Putamen (tissue), 1 donor: ENCODE measurements at regions not wholly inside any gene's neighbourhood (a gene's known extent, or its start where the extent isn't known, plus 50 kb on each side); places are given as distances from the start of the nearest gene placed in this dataset.
"Not testable (repeated sequence)": the region's sequence is repeated elsewhere in the genome, so short reads cannot be mapped to it uniquely, and the experiment has no call there.

ENCODE experiments used
- DNase-seq: peaks from one replicate; pipeline ENCODE4 v3.0.0-alpha.2; 2016; ENCODE audit warnings: low spot score

DNA sequence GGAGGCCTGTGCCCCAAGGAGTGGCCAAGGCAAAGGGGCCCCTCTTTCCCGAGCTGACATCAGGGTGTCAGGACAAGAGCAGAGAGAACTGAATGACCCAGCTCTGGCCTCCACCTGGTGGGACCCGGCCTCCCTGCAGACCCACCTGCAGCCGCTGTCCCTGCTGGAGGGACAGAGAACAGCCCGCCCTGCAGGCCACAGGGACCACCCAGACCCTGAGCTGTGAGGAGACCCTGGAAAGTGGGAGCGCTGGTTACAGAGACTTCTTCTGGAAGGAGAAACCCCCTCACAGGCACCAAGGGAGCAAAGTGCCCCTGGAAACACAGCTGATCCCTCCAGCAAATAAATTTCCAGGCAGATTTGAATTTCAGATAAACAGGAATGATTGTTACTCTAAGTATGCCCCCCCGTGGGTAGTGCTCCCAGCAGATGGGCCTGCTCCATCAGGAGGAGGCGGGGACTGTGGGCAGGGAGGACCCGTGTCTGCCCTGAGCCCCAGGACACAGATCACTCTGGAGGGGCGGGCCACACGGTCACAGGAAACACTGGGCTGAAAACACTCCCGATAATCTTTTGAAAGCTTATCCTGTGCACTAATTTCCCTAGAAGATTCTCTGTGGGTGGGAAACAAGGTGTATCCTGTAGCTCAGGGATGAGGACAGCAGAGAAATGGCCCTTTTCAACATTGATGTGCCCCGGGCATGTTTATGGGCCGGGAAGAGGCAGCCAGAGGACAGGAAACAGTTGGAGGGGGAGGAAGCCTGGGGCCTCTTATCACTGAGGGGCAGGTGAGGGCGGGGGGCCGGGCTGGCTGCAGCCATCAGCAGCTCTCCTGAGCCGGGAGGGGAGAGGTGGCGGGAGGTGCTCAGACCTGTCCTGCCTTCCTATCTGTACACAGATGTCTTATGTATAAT, 276.0 kb downstream of the ADGRD1 start:
- DNase-seq = no peak

DNA sequence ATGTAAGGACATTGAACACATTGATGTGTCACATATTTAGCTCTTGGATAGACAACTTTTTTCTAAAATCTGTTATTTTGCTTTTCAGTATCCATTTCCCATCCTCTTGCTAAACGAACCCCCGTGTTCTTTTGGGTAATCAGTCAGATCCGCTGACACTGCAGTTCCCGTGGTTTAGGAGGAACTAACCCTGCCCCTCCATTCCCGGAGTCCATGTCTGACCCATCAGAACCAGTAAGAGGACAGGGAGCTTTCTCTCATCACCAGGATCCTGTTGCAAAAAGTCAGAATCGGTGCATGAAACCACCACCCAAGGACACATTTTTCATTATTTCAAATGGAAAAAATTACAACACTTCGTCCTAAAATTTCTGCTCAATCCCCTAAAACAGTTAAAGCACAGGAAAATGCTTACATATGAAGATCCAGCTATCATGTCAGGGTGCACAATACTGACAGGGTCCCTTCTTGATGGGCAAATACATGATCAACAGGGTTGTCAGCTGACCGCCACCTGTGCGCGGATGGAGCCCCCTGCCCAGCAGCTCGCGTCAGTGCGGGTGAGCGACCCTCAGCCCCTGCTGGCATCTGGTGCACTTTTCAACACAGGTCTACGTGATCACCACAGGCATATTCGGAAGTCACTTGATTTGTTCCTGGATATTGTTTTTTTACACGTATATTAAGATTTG, 276.8 kb downstream of the ADGRD1 start:
- no peak for DNase-seq

DNA sequence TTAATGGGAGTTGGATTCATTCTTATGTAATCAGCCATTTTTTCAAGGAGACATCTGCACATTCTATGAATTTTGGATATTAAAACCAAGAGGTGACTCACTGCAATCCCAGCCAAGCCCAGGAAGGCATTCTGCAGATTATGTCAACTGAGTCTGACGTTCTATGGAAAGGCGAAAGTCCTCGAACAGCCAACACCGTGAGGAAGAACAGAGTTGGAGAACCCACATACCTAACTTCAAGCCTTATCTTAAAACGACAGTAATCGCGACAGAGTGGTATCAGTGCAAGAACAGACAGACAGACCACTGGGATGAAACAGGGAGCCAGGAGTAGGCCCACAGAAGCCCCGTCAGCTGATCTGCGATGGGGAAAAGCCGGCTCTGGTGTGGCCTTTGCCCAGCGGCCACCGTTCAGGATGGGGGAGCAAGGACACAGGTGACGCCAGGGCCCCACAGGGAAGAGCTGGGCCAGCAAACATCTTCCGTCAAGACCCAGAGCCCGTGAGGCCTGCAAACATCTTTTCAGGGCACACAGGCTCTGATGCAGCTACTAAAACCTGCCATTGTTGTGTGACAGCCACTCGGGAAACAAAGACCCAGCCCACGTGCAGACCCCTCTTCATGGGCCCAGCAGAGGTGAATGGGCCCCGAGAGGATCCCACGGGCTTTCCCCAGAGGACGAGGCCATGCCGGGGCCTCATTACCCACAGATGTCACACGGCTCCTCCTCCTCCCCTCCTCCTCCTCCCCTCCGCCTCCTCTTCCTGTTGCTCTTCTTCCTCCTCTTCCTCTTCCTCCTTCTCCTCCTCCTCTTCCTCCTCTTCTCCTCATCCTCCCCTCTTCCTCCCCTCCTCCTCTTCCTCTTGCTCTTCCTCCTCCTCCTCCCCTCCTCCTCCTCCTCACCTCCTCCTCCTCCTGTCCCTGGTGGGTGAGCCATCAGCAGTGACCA, 277.6 kb downstream of the ADGRD1 start:
- no peak for DNase-seq

DNA sequence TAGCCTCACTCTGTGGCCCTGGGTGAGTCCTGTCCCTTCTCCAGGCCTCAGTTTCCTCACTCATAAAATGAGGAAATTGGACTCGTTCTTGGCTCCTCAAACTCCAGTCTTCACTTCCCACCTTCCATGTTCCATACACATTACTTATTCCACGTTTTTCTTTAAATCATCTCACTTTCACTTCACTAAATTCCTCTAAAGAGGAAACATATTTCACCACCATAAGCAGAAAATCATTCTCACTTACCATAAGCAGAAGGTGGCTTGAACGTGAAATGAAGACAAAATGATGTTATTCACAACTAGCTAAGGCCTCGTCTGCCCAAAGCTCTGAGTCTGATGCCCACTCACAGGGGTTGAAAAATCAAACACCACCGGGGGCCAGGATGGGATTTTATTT, 278.3 kb downstream of the ADGRD1 start:
- DNase-seq = no peak

DNA sequence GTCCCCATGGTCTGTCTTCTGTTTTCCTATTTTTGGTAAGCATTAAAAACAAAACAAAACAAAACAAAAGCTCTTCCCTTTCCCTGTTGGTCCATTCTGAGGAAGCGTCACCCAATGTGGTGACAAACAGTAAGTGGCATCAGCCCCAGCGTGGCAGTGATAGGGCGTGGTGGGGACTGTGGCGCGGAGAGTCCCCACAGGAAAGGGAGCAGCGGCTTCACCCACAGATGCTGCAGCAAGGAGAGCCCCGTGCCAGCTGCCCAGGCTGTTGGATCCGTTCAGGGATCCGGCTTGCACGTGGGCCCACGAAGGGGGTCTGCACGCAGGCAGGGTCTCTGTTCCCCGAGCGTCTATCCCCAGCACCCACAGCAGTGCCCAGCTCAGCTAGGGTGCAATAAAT, 279.2 kb downstream of the ADGRD1 start:
- not testable (repeated sequence) for DNase-seq

DNA sequence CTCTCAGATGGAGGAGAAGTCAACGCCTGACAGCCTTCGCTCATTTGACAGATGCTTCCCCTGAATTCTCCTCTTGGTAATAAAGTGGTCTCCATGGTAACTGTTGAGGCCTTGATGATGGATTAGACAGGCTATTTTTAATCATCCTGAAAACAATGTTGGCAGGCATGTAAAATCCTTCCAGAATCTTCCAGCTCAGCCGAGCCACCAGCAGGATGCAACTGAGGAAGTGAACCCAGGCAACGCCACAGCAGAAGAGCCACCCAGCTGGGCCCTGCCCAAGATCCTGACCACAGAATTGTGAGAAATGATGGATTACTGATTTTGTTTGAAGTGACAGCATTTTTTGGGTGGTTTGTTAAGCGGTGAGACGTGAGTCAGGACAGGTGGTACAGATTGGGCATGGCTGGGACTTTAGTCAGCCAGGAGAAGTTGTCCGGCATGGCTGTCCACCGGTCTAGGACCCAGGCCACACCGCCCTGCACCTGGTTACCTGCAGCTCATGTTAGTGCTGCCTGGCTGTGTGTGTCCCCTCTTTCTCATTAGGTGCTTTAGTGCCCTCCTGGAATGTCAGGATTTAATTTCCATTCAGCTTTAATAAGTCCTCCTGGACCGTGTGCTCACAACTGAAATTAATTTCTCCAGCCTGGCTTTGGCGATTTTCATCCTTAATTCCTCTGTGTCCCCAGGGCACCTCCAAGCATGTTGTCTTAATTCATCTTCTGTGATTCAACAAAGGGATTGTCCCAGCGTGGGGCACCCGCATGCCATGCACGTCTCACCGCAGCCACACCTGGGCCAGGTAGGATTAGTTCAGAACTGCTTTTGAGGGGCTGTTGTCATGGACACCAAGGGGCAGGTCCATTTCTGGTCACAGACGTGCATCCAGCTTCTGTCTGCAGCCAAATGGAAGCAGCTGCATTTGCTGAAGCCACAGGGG, 280.4 kb downstream of the ADGRD1 start:
- DNase-seq = not testable (repeated sequence)

DNA sequence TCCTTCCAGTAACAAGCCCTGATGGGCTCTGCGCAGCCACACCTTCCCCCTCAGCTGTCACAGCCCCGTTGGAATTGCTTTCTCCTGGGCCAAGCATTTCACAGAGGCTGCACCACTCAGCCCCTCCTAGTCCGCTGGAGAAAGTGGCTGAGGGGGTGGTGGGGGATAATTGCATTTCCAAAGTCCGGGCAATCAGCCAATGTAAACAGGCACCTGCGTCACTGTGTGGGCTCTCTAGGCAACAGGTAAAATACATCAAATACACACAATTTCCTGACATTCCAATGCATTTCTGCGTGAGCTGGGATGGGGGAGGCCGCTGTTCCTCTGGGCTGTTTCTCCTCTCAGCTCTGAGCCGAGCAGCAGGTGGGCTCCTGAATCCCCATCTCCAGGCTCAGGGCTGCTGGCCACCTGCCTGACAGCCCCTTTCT, 281.1 kb downstream of the ADGRD1 start:
- not testable (repeated sequence) for DNase-seq

DNA sequence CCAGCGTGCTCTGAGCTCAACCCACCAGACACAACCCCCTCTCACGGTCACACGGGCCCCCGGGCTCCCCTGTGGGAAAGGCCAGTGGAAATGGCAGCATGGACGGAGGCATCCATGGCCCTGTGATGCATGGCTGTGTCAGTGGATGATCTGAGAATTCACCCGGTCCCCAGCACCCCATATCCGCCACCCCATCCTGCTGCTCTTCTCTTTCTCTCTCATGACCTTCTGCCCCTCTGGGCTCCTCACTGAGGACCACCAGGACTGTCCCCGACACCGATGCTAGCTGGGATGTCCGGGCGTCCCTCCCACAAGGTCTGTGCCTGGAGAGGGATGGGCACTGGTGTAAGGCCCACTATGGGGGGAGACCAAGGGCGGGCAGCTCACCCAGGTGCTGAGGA, 282.2 kb downstream of the ADGRD1 start:
- DNase-seq = no peak

DNA sequence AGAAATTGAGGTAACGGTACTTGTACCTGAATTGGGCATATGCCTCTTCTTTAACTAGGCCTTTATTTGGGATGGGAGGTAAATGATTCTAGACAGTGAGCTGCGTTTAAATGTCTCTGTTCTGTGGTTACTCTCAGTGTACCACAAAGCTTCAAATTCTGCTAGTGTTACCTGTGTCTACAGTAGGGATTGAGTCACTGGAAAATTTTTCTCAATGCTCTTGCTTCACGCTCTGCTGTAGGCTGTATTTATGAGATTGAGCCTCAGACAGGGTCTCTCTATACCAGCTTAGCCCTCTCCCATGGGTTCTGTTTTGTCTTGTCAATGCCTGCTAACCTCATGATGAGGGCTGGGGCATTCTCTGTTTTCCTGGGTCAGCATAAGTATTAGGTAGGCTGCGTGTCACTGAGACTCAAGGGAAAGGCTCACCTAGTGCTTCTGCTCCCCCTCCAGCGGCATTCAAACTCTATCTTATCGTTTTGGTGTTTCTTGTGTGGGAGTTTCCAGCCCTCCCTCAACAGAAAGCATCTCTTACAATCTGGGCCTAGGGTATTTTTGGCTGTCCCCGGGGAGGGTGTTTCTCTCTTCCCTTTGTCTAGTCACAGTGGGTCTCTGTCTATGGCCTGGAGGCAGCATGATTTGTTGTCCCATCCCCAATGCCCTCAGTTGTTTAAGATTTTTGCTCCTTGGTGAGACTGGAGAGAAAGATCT, 285.8 kb downstream of the ADGRD1 start:
- no peak for DNase-seq

DNA sequence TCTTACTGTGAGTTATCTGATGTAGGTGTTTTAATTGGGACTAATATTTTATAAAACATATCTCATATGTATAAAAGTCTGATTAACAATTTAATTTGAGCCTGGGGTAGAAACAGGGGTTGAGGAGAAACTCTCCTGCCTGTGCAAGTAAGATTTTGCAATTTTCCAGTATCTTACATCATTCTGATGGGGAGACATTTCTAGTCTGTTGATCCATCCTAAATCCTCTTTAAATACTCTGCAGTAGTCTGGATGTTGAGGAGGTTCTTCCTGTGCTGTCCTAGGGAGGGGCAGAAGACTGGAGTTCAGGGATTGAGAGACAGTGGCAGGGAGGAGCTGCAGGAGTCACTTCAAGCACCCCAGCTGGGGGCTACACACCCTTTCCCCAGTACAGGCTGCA, 287.8 kb downstream of the ADGRD1 start:
- no peak for DNase-seq

DNA sequence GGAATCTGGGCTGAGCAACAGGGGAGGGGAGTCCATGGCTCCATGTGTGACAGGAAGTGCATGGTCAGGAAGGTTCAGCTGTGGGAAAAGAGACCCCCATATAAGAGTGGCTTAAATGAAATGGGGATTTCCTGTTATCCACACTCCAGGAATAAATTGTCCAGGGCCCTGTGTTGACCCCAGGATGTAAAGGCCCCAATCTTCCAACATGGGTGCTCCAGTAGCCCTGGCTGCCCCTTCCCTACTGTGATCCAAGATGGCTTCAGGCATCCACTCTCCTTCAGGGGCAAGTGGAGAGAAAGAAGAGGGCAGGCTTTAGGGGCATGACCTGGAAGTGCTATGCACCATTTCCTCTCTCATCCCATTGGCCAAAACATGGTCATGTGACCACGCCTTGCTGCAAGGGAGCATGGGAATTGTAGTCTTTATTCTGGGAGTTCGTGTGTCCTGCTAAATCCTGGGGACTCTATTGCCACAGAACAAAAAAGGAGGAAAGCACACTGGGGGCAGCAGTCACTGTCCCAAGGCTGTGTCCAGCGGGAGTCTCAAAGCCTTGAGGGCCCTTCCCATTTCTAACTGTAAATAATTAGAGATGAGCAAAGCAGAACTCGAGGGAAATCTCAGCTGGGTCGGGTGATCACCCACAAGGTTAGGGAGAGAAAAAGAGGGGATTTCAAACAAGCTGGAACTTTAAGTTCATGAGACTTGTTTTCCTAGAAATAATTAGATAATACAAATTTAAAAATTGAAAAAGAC, 289.2 kb downstream of the ADGRD1 start:
- no peak for DNase-seq

DNA sequence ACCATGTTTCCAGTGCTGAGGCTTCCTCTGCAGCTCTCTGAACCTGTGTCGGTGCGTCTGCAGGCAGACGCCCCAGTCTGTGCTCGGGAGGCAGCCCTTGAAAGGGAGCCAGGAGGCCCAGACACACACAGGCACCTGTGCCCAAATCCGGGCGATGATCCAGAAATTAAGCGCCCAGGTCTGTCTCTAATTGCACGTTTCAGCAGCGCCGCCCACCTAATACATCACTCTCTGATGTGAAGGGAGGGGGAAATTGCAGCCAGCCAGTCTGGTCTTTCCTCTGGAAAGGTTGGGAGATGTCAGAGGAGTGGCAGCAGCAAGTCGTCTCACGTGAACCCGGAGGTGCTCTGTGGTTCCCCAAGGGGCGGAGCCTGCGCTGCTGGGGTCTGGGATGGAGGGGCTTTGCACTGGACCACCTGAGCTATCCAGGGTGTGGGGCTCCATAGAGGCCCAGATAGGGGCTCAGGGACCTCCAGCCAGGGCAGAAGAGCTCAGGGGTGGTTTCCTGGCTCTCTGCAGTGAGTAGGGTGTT, 290.5 kb downstream of the ADGRD1 start:
- DNase-seq = not testable (repeated sequence)

DNA sequence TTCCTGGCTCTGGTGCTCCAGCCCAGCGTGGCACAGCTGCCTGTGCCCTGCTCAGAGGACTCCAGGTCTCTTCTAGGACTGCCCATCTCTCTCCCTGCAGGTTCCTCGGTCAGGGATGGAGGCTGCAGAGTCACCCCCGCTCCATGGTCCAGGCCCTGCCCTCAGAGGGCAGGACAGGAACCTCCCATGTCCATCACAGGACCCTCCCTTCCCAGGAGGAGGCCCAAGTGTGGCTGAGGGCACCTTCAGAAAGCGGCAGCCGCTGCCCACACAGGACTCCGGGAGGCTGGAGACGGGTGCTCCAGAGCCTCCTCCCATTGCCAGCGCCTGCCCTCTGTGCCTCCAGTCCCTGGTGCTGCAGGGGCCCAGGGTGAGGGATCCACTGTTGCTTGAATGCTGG, 291.5 kb downstream of the ADGRD1 start:
- not testable (repeated sequence) for DNase-seq

DNA sequence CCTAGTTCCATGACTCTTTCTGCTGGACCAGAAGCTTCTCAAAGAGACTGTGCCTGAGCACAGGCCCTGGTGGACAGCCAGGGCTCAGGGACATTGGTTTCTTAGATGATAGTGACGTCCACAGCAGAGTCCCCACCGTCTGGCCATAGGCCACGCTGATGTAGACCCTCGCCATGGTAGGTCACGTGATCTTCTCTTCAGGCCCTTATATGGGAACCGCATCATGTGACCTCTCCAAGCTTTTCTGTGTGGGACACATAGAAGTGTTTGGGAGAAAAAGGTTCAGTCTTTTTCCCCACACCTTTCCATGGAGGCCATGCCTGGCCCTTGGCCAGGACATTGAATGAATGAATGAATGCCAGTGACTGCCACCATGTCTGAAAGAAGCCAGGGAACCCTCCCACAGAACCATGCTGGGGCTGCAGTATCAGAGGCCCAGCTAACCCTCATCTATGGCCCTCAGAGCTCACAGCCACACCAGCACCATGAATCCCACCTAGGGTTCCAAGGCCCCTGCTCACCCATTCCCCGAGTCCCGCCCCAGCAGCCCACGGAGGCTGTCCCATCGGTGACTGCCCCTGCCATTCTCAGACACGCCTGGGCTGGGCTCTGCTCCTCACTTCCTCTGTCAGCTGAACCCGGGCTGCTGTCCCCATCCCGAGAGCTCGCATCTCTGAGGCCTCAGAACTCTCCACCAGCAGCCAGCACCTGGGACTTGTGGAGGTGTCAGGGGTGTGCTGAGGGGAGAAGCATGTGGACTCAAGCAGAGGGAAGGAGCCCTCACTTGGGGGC, 292.1 kb downstream of the ADGRD1 start:
- DNase-seq = no peak

DNA sequence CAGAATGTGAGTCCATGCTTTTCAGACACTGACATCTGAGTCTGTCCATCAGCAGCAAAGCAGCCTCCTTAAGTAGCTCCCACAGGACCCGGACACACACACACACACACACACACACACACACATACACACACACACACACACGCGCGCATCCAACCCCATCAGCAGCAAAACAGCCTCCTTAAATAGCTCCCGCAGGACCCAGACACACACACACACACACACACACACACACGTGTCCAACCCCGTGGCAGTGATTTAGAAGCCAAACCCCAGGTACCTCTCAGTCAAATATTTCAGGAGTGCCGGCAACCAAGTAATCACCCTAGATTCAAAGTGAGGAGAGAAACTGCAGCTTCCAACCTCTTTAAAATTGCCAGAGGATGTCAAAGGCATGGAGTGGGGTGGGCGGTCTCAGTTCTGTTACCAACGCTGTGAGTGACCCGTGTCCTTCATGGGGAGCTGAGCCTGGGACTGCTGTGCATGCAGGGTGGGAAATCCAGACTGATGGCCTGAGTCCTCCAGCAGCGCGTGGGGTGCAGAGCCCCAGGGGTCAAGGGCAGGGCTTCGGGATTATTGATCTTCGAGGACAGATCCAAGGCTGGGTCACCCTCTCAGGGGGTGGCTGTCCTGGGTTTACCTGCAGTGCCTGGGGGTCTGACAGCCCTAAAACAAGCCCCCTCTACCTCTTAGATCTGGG, 293.5 kb downstream of the ADGRD1 start:
- not testable (repeated sequence) for DNase-seq

DNA sequence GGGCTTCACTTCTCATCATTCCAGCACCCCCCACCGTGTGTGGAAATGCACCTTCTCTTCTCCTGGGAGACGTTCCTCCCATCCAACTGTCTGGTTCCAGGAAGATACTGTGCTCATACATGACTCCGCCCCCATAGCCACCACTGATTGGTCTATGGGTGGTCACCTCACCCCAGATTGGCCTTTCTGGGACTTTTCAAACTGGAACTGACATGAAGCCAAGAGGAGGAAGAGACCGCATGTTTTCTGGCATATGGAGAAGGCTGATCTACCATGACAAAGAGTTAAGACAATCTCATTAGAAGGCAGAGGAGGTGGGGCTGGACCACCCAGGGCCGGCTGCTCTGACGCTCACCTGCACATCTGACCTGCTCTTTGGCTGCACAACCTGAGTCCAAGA, 294.2 kb downstream of the ADGRD1 start:
- not testable (repeated sequence) for DNase-seq

DNA sequence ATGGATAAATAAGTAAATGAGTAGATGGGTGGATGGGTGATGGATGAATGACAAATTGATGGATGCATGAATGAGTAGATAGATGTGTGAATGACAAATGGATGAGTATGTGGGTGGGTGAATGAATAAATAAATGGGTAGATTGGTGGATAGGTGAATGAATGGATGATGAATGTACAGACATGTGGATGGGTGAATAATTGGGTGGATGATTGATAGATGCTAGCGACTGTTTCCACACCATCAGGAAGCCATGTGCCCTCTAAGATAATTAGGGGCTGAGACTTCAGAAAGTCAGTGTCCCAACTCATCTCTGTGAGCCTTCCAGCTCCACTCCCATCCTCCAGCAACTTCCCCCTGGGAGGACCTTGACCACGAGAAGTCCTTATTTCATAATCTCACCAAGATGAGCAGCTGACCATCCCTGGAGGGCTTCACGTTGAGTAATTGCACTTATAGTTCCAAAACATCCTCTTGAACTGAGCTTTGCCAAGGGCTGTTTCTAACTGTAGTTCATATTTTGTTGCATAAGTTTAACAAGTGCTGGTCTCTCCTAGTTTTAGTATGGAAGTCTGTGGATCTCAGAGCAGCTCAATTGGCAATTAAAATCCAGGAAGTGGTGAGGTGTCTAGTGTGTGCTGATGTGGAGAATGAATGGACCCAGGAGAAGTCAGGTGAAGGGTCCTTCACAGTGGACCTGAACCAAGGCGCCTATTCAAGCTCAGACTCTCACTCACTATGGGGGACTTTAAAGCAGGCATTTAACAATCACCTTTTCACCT, 295.7 kb downstream of the ADGRD1 start:
- DNase-seq = no peak
